NCI-H1417 (cell line): ENCODE measurements at regions not wholly inside any gene's neighbourhood (a gene's known extent, or its start where the extent isn't known, plus 50 kb on each side); places are given as distances from the start of the nearest gene placed in this dataset.
"Not testable (repeated sequence)": the region's sequence is repeated elsewhere in the genome, so short reads cannot be mapped to it uniquely, and the experiment has no call there.

Experiments used
- DNase-seq, 3 experiments: peaks; one replicate each; lab custom pipeline; 2025; lab: John Stamatoyannopoulos, UW

DNA sequence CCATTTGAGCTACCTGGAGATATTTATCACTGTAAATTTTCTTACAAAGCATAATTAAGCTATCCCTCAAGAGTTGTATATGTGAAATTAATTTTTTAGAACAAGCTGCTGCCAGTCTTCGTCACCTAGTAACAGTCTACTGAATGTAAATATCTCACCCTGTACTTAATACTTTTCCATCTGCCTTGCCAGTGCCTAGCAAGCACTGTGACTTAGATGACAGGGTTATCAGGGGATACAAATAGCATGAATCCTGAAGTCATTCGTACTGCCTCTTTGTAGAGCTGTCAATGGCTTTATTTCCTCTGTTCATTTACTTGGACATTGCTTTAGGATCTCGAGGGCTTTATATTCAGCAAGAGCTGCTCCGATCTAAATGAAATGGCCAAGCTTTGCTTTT is 763.6 kb downstream of the ADCYAP1 start:
- peak in 1 of 3 experiments; percentile 33 for DNase-seq

DNA sequence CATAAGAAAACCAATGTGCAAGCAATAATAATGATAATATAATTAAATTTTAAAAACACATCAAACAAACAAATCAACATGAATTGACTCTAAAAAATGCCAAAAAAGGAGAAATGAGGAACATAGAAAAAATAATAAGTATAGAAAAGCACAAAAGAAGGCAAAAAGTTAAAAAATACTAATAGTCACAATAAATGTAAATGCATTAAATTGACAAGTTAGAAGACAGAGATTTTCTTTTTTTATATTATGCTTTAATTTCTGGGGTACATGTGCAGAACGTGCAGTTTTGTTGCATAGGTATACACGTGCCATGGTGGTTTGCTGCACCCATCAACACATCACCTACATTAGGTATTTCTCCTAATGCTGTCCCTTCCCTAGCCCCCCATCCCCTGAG is 767.0 kb downstream of the ADCYAP1 start:
- not testable (repeated sequence) for DNase-seq

DNA sequence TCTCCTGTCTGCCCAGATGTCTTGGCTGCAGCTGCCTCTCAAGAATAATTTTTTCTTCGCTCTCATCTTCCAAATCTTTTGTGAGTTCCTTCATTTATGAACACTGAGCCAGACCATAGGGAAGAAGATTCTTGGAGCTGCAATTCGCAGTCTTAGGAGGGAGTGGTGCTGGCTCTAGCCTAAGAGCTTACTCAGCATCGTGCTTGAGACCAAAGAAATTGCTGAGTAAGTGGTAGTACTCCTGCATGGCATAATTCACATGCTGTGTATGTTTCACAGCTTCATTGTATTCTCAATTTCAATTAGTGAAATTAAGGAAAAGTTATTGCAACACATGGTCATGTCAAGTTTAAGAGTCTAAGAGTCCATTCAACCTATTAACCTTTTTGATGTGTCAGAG is 771.7 kb downstream of the ADCYAP1 start:
- DNase-seq: no peak

DNA sequence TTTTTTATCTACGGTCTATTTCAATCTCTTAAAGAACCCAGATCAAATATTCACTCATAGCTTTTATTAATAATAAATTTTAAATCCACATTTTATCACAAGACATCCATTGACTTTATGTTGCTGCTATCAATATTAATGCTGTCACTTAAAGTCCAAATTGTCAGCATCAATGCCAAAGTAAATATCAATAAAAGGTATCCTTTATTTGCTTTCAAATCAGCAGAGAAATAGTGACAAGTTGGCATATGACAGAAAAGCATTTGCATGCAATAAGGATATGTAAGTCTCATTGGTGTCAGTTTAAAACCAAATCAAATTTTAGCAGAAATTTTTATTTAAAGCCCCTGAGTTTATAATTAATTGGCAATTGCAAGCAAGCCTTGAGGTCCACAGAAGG is 775.4 kb downstream of the ADCYAP1 start:
- DNase-seq: no peak

DNA sequence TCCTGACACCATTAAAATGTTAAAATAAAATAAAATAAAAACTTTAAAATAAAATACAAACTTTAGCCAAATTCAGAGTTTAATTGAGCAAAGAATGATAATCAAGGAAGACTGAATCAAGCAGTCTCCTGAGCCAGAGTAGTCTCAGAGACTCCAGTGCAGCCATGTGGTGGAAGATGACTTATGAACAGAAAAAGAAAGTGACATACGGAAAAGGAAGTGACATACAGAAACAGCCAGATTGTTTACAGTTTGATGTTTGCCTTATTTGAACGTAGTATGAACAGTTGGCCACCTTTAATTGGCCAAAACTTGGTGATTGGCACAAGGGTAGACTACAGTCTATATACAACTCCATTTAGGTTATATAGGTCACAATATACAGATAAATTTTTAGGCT is 787.2 kb downstream of the ADCYAP1 start:
- no peak for DNase-seq

DNA sequence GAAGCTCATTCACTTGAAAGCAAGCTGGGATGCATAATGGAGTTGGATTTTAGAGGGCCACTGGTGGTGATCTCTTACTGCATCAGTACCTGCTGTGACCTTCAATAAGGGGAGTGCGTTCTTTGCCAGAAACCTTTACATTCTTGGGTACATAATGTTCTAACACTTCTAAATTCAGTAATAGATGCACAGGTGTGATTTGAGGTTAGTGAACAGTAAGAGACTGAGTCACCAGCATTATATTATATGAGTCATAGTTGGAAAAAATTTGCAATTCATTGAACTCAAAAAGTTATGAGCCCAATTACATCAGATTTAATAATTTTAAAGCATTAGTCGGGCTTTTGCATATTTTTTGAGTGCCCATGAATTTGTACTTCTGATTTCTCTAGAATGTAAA is 803.3 kb downstream of the ADCYAP1 start:
- DNase-seq: no peak

DNA sequence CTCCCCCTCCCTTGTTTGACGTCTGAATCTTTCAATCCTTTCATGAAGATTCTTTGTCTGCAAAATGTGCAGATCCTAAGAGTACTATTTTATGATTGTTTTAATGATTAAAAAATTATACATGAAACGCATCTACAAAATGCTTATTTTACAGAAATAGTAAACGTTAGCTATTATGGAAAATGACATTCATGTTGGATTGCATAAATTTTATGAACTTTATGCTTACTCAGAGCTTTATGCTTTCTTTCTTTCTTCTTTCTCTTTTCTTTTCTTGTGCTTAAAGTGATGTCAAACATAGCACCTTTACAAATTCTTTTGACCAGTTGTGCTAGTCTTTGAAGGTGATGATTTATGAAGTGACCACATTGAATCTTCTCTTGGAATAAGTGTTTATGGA is 805.4 kb downstream of the ADCYAP1 start:
- no peak for DNase-seq

DNA sequence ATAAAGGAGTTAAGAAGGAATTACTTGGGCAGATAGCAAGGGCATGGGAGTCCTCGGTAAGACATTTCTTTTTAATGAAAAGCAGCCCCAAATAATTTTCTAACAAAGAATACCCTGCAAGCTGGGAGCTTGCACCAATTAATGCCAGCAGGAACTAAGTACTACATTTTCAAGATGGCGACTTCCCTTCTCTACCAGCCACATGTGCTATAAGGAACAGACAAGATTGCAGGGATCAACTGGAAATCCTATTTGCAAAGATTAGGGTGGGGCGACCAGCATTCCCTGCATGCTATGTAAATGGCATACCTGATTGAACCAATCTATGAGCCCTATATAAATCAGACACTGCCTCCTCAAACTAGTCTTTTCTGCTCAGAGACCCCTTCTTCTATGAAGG is 827.5 kb downstream of the ADCYAP1 start:
- DNase-seq: no peak

DNA sequence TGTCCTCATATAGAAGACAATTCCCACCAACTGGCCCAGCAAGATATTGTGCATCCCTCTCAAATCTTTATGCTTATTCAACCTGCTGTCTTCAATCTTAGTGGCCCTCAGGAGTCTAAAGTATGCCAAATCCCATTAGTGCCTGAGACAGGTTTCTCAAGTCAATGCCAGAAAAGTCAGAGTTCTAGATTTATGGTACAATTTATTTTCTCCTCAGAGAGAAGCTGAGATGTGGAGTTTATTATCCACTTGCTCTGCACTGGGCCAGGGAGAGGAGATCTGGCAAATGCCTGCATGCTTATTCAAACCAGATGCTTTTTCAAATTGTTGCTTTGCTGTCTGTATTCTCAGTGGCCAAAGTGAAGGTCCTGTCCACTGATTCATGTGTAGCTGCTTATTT is 825.2 kb downstream of the METTL4 start:
- DNase-seq: no peak

DNA sequence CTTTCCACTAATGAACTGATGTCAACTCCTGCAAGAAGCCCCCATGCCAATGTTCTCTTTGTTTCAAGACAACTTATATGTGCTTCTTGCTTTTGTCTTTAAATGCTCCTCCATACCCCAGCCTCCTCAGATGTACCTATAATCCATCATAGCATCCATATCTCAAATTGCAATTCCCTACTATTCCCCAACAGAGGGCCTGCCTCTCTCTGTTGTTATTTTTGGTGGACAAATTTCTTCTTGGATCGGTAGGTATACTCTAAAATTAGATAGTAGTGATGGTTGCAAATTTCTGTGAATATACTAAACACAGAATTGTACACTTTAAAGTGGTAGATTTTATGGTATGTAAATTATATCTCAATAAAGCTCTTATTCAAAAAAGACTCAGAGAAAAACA is 820.1 kb downstream of the METTL4 start:
- DNase-seq: no peak

DNA sequence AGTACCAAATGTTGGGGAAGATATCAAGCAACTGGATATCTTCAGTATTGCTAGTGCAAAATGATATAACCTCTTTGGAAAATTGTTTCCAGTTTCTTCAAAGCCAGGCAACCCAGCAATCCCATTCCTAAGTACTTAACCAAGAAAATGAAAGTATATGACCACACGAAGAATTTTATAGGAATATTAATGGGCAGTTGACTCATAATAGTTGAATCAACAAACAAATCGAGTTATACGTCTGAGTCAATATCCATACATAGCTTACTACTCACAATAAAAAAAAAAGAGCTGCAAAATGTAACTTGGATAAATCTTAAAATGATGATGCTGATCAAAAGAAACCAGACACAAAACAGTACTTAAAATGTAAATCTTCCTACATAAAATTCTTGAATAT is 810.4 kb downstream of the METTL4 start:
- DNase-seq: no peak

DNA sequence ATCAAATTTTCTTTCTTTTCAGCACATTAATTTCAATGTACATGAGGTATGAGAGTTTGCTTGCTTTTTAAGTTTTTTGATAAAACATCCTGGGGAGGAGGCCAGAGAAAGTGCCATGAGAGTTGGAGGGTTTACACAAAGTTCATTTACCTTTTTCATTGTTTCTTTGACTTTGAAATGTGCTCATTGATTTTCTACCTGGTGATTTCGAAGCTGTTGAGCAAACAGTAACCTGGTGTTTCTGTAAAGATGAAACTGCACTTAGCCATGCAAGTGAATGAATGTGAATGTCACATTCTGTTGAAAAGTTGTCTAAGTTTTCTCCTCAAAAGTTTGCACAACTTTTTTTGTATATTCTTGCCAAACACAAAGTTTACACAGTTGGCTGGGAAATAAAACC is 797.0 kb downstream of the METTL4 start:
- DNase-seq: no peak

DNA sequence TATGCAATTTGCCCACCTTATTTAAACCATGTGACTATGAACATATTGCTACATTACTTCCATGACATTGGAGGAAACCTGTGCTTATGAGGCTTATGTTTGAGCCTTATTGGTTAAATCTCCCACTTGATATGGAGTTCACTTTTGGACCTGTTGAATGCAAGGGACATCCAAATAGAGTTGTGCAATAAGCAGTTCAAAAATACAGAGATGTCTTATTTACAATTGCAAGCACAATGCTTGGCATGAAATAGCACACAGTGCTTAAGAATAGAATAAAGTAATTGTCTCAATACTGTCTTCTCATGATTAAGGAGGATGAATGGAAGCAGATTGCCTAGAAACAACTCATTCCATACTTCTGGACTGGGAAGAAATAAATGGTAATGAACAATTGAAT is 793.5 kb downstream of the METTL4 start:
- no peak for DNase-seq

DNA sequence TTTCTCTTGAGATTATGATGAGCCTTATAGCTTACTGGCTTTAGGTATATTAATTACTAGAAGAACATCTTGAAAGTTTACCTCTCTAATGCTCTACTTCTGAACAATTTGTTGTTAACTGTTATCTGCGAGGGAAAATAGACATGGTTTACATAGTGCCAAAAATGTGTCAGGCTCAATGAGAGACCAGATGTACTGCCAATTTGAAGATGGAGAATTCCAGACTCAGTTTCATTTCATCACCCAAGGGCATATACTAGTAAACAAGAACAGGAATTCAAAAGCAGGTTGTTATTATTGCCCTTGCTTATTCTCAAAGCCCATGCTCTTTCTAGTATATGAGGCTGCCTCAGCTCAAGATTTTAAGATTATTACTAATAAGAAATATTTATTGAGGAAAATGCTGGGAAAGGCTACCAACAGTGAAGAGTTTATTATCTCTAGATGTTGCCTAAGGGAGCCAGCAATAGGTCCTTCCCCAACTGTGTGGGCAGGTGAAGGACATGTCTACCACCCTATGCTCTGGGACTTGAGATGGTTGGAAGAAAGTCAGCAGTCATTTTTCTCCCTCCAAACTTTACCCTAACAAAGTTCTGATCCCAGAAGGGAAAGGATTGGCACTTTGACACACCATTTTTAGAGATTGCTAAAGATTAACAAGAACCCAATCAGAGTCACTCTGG is 792.7 kb downstream of the METTL4 start:
- DNase-seq: no peak

DNA sequence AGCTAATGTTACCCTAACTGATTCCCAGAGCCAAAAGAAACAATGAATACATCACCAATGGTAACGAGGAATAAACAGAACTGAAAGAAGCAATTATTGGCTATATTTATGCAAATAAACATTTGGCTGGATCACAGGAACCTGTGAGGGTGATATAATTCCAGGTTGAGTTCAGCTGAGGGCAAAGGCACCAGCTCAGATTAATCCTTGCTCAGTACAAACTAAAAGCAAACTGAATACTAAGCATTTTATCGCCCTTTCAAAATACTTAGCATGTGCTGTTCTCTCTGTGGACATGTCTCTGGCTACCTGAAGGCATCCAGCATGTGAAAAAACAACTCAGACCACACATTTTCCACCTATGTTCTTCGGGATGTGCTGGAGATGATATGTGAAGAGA is 791.7 kb downstream of the METTL4 start:
- DNase-seq: no peak

DNA sequence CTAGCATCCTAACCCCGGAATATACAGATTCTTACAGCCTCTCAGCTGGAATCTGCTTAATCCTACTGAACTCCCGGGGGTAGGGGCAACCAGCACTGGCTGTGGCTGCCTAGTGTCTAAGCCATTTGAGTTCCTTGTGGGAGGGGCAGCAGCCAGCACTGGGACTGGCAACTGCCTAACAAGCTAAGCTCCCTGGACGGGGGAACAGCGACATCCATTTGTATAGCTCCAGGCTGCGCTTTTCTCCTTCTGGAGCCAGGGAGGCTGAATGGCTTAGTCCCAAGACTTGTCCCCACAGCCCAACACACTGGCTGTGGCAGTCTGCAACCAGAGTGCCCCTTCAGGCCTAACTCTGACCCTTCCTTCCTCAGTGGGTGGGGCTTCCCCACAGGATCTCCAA is 787.2 kb downstream of the METTL4 start:
- no peak for DNase-seq

DNA sequence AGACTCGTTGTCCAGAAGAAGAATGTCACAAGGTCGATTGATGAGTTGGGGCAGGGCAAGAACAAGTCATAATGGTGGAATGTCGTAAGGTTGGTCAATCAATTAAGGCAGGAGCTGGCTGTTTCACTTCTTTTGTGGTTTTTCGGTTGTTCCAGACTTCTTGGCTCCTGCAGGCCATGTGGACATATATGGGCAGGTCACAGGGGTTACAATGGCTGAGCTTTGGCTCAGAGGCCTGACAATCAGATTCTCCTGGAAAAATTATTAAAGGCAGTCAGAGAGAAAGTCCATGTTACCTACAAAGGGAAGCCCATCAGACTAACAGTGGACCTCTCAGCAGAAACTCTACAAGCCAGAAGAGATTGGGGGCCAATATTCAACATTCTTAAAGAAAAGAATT is 785.3 kb downstream of the METTL4 start:
- not testable (repeated sequence) for DNase-seq

DNA sequence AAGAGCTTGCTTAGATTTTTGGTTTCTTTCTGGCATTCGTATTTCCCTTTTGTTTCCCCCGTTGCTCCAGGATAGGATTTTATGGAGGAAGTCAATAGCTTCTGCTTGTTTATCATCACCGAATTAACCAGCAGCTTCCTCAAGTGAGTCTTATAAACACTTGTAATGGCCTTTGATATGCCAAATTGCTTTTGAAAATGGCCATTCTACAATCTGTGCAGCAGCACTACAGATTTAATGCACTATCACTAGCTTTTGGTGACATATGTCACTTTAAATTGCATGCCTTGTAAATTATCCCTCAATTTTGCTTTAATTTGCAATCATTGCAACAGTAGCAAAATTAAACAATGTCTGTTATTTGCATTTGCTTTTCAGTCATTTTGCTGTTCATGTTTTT is 774.7 kb downstream of the METTL4 start:
- no peak for DNase-seq

DNA sequence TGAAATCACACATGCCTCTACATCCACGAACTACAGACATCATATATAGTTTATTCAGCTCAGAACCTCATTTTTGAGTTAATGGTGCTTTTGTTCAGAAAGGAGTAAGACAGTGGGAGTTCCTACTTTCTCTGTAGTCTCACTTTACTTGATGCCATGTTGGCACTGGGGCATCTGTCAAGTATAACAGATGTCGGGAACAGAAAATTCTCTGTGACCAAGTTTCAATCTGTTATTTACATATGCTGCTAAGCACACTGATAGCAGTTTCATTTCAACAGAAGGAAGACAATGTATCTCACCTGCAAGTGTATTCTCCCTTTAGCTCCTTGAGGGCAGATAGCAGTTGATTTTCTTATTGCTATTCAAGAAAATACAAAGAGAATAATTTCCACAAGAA is 774.1 kb downstream of the METTL4 start:
- no peak for DNase-seq

DNA sequence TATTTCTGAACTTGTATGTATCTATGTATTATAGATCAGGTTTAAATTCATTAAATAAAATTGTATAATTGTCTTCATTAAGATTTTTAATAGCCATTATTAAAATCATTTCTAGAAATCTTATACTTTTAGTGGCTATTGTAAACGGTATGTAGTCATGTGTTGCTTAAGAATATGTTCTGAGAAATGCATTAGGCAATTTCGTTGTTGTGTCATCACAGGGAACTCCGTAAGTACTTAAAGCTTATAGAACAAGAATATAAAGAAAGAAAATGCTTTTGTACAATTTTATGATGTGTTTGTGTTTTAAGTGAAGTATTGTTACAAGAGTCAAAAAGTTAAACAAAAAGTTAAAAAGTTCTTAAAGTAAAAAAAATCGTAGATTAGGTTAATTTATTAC is 765.8 kb downstream of the METTL4 start:
- DNase-seq: no peak

DNA sequence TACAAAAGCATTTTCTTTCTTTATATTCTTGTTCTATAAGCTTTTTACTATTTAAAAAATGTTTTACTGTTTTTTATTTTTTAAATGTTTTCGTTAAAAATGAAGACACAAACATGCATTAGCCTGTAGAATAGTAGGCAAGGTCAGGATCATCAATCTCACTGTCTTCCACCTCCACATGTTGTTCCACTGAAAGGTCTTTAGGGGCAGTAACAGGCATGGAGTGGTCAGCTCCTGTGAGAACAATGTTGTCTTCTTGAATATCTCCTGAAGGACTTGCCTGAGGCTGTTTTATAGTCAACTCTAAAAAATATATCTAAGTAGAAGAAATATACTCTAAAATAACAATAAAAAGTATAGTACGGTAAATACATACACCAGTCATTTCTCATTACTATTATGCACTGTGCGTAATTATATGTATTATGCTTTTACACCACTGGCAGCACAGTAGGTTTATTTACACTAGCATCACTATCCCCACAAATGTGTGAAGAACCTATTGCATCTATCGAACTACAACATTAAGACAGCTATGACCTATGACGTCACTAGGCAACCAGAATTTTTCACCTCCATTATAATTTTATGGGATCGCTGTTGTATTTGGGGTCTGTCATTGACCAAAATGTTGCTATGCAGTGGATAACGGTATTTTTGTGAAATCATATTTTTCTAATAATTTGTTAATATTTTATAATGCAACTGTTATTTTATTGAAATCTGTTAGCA is 764.3 kb downstream of the METTL4 start:
- peak in 1 of 3 experiments; percentile 48 for DNase-seq

DNA sequence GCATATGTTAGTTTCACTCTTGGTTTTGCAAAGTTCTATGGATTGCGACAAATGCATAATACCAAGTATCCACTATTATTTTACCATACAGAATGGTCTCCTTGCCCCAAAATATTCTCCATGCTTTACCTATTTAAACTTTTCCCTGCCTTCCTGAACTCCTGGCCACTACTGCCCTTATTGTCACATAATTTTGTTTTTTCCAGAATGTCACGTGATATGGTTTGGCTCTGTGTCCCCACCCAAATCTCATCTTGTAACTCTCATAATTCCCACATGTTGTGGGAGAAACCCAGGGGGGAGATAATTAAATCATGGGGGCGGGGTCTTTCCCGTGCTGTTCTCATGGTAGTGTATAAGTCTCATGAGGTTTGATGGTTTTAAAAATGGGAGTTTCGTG is 760.0 kb downstream of the METTL4 start:
- DNase-seq: no peak

DNA sequence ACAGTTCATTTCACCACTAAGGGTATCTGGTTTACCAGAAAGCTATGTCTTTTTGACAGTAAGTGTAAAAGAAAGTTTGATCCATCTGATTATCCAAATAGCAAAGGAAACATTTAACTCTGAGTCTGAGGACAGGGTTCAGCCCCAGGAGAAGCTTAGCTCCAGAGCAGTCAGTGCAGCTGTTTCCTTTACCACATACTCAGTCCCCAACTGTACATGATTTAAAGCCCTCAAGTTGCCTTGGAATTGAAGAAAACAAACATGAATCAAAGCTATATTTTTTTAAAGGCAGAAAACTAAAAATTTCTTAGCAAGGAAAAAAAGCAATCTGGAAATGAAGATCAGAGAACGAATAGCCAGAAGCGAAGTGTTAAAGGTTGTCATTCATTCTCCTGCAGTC is 746.0 kb downstream of the METTL4 start:
- DNase-seq: no peak

DNA sequence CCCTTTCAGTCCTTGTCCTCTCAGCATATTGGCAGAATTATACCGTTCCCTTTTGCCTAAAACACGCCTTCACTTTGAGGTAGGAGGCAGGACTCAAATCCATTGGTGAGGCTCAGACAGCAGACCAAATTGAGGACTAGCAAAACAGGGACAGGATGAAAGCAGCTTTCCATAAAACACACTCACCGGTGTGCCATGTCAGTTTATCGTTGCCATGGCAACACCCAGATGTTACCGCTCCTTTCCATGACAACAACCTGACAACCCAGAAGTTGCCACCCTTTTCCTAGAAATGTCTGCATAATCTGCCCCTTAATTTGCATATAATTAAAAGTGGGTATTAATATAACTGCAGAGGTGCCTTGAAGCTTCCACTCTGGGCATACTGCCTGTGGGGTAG is 730.4 kb downstream of the METTL4 start:
- DNase-seq: peak in 1 of 3 experiments; percentile 23
